Activated naive CD8-positive, alpha-beta T cell treated with anti-CD3 and anti-CD28 coated beads, Interleukin-2, amount 10 ng/mL, durations not matched to agents 7 days and 5 days (primary cell): ENCODE measurements at regions not wholly inside any gene's neighbourhood (a gene's known extent, or its start where the extent isn't known, plus 50 kb on each side); places are given as distances from the start of the nearest gene placed in this dataset.

Experiments
- ATAC-seq: fragments of 150-1000 bp; cut with Tn5 transposase; one replicate; pipeline ENCODE4 v1.10.0; 2021; ENCODE audit warnings: low read depth, moderate library complexity
- POLR2A ChIA-PET: fragments of 350-600 bp; sonication (Branson Sonifier 250); formaldehyde crosslinking; loops from one replicate; lab custom pipeline; 2021; ENCODE audit warnings: antibody characterized with exemption; lab: Charles Lee
- DNase-seq: peaks from one replicate; pipeline ENCODE4 v3.0.0; 2021
- H3K27ac Mint-ChIP-seq: one replicate; pipeline ENCODE4 v1.8.0; 2022; ENCODE audit warnings: mild to moderate bottlenecking, mixed read lengths
- H3K27me3 Mint-ChIP-seq: one replicate; pipeline ENCODE4 v1.8.0; 2022; ENCODE audit warnings: mild to moderate bottlenecking, moderate library complexity, mixed read lengths
- H3K36me3 Mint-ChIP-seq: one replicate; pipeline ENCODE4 v1.8.0; 2021; ENCODE audit warnings: mild to moderate bottlenecking, mixed read lengths
- H3K4me1 Mint-ChIP-seq: one replicate; pipeline ENCODE4 v1.8.0; 2021; ENCODE audit warnings: mixed read lengths
- H3K4me3 Mint-ChIP-seq: one replicate; pipeline ENCODE4 v1.8.0; 2022; ENCODE audit warnings: mild to moderate bottlenecking, moderate library complexity, mixed read lengths
- H3K9me3 Mint-ChIP-seq: one replicate; pipeline ENCODE4 v1.8.0; 2021; ENCODE audit warnings: mixed read lengths

DNA sequence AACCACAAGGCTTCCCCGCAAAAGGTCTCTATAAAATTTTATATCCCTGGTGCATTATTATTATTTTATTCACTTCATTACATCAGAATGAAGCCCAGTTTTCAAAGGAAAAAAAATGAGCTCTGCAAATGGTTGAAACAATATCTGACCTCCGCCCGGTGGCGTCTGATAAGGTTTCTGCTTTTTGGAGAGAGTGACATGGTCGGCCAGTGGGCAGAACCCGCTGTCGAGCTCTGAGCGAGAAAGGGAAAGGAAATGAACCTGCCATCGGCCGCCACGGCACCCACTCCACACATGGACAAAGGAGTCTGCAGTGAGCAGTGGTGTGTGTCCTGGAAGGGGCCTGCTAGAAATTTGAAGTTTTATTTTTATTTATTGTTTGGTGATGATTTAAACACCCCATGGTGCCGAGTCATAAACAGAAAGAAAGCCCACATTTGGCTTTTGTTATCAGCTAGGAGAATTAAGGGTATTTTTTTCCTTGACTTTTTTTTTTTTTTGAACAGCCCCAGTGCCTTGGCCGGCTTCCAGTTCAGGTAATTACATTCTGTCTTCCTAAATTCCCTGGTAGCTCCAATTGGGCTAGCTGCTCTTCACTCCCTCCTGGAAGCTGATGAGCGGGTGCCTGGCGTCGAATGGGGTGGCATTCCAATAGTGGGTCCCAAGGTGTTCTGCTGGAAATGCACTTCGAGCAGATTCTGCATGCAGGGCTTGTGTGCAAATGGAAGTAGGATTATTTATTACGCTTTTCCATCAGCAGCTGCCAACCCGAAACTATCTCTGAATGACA lies 149.4 kb upstream of the MKI67 start:
- no peaks in the 10 kb centered on the region for H3K9me3 Mint-ChIP-seq
- H3K36me3 Mint-ChIP-seq, result no peaks in the 10 kb centered on the region
- peak overlapping the region; percentile 42 for H3K4me3 Mint-ChIP-seq
- DNase-seq, result no peak
- peaks cover 9% of the 10 kb centered on the region for H3K4me1 Mint-ChIP-seq
- H3K27ac Mint-ChIP-seq, result no peak overlapping the region
- peak; percentile 30 for ATAC-seq
- peaks cover 47% of the 10 kb centered on the region for H3K27me3 Mint-ChIP-seq
- POLR2A ChIA-PET, result no interaction called here

- Mint-ChIP-seq H3K27ac (no peak overlapping the region), H3K27me3 (peaks cover 47% of the 10 kb centered on the region), H3K4me1 (peaks cover 9% of the 10 kb centered on the region), H3K4me3 (no peak overlapping the region), H3K9me3 (no peaks in the 10 kb centered on the region), H3K36me3 (no peaks in the 10 kb centered on the region)
- POLR2A ChIA-PET, result no interaction called here
- no peak for ATAC-seq
- DNase-seq, result no peak
These were observed 151.1 kb upstream of the MKI67 start for GRCh38 chr10:128277267-128277840.

DNA sequence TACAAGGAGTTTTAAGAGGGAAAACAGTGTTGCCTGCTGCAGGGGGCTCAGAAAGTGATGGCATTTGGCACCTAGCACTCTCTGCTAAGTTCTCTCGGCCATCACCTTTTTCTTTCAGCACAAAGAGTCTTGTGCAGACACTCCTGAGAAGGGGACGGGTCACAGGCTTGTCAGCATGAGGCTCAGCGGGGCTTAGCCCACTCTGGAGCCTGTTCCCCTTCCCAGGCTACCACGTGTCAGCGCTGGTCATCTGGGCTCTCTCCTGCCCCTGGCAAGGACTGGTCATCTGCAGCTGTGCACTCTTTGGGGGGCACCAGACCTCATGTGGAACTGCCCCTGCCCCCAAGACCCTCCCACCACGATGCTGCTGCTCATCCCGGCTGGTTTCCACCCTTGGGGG lies 152.1 kb upstream of the MKI67 start:
- ATAC-seq (no peak), DNase-seq (no peak)
- Mint-ChIP-seq H3K9me3 (no peaks in the 10 kb centered on the region), H3K27ac (no peak overlapping the region), H3K4me3 (no peak overlapping the region), H3K36me3 (no peaks in the 10 kb centered on the region), H3K27me3 (peaks cover 45% of the 10 kb centered on the region), H3K4me1 (peaks cover 9% of the 10 kb centered on the region)
- POLR2A ChIA-PET, result no interaction called here

DNA sequence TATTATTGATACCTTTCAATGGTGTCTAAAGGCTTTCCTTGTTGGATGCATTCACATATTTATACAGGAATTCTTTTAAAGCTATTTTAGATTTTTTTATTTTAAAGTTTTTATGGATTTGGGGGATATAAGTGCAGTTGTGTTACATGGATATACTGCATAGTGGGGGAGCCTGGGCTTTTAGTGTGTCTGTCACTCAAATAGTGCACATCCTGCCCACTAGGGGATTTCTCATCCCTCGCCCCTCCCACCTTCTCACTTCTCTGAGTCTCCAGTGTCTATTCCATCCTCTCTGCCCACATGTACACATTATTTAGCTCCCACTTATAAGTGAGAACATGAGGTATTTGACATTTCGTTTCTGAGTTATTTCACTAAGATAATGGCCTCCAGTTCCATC lies 154.0 kb upstream of the MKI67 start:
- no peak overlapping the region for H3K4me3 Mint-ChIP-seq
- DNase-seq (no peak), ATAC-seq (no peak)
- H3K36me3 Mint-ChIP-seq, result no peaks in the 10 kb centered on the region
- H3K4me1 Mint-ChIP-seq, result peaks cover 3% of the 10 kb centered on the region
- H3K27ac Mint-ChIP-seq, result no peak overlapping the region
- no peaks in the 10 kb centered on the region for H3K9me3 Mint-ChIP-seq
- POLR2A ChIA-PET, result no interaction called here
- peaks cover 29% of the 10 kb centered on the region for H3K27me3 Mint-ChIP-seq

- Mint-ChIP-seq H3K36me3 (no peaks in the 10 kb centered on the region), H3K27me3 (peaks cover 32% of the 10 kb centered on the region), H3K4me3 (no peak overlapping the region), H3K27ac (no peak overlapping the region), H3K4me1 (peaks cover 1% of the 10 kb centered on the region), H3K9me3 (no peaks in the 10 kb centered on the region)
- POLR2A ChIA-PET, result no interaction called here
- no peak for DNase-seq
- no peak for ATAC-seq
These were observed 155.1 kb upstream of the MKI67 start for GRCh38 chr10:128281343-128281742.

GRCh38 chr10:128281861-128282260 lies 155.6 kb upstream of the MKI67 start:
- no peak for ATAC-seq
- H3K9me3 Mint-ChIP-seq, result no peaks in the 10 kb centered on the region
- DNase-seq, result no peak
- POLR2A ChIA-PET, result no interaction called here
- H3K27ac Mint-ChIP-seq, result no peak overlapping the region
- peaks cover 1% of the 10 kb centered on the region for H3K4me1 Mint-ChIP-seq
- H3K27me3 Mint-ChIP-seq, result peaks cover 30% of the 10 kb centered on the region
- H3K36me3 Mint-ChIP-seq, result no peaks in the 10 kb centered on the region
- no peak overlapping the region for H3K4me3 Mint-ChIP-seq

DNA sequence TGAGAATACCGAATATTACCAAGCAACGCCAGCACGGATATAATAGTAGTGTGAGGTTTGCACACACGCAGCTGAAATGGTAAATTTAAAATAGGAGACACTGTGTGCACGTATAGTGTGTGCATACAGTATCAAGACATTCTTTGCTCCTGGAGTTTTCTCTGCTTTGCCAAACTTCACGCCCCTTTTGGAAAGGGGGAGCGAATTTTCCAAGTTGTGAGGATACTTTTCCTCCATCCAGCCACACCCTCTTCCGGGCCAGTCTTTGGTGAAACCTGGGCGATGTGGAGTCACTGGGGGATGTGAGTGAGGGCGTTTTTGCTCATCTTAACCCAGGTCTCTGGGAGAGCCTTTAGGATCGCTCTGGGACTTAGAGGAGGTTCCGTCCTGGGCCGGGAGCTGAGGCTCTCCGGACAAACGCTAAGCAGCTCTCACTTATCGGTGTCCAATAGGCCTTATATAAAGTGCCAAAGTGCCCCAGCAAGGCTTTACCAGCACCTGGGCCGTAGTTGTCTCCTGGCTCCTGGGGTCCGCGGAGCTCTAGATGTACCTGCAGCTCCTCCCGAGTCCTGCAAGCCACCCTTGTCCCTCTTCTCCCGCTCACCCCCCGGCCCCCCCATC lies 160.0 kb upstream of the MKI67 start:
- no peaks in the 10 kb centered on the region for H3K4me1 Mint-ChIP-seq
- POLR2A ChIA-PET, result no interaction called here
- peaks cover 36% of the 10 kb centered on the region for H3K27me3 Mint-ChIP-seq
- ATAC-seq, result no peak
- no peak overlapping the region for H3K4me3 Mint-ChIP-seq
- H3K27ac Mint-ChIP-seq, result no peak overlapping the region
- no peaks in the 10 kb centered on the region for H3K36me3 Mint-ChIP-seq
- peaks cover 2% of the 10 kb centered on the region for H3K9me3 Mint-ChIP-seq
- no peak for DNase-seq

DNA sequence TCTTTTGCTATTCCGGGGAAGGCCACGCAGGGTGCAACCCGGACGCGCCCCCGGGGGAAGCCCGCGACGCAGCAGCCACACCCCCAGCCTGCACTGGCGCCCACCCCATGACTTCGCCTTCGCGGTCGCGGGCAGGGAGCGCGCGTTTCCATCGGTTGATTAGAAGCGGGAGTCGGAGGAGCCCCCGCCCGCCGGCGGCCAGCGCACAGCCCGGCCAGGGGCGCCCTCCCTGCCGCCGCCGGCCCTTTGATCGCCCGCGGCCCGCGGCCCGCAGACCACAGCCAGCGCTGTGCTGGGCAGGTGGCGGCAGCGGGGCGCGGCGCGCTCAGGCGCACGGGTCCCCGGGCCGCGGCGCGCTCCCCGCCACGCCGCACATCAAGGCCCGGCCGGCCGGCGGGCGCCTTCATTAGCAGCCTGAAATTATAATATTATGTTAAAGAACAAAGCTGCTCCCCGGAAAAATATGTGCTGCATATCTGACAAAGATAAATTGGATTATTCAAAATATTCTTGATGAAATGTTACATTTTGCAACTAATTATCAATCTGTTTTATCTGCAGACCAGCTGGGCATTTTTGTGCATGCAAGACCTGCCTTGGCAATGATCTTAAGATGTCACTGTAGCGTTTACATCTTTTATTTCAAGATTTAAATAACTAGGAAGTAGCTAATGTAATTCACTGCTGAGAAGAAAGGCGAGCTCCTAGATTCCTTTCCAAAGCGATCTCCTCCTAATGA lies 160.7 kb upstream of the MKI67 start:
- POLR2A ChIA-PET, result no interaction called here
- Mint-ChIP-seq H3K27me3 (peaks cover 36% of the 10 kb centered on the region), H3K9me3 (peaks cover 2% of the 10 kb centered on the region), H3K36me3 (no peaks in the 10 kb centered on the region), H3K4me3 (no peak overlapping the region), H3K4me1 (no peaks in the 10 kb centered on the region), H3K27ac (no peak overlapping the region)
- ATAC-seq, result no peak
- no peak for DNase-seq

GRCh38 chr10:128287921-128288320 lies 161.7 kb upstream of the MKI67 start:
- no peak for DNase-seq
- Mint-ChIP-seq H3K9me3 (peaks cover 2% of the 10 kb centered on the region), H3K4me3 (no peak overlapping the region), H3K27ac (no peak overlapping the region), H3K27me3 (peaks cover 36% of the 10 kb centered on the region), H3K4me1 (no peaks in the 10 kb centered on the region), H3K36me3 (no peaks in the 10 kb centered on the region)
- POLR2A ChIA-PET, result no interaction called here
- no peak for ATAC-seq

DNA sequence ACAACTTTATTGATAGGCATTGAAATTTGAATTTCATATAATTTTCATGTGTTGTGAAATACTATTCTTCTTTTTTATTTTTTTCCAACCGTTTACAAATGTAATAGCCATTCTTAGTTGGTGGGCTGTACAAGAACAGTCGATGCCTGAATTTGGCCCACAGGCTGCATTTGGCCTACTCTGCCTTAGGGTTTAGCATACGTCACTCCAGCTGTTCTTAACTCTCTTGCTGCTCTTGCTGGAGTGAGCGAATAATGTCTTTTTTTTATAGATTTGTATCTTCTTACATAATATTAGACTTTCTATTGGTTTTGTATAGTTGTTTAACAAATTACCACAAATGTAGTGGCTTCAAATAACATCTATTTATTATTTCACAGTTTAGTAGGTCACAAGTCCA lies 163.4 kb upstream of the MKI67 start:
- Mint-ChIP-seq H3K36me3 (no peaks in the 10 kb centered on the region), H3K4me1 (peaks cover 2% of the 10 kb centered on the region), H3K4me3 (no peak overlapping the region), H3K27me3 (peaks cover 36% of the 10 kb centered on the region), H3K27ac (no peak overlapping the region), H3K9me3 (peaks cover 2% of the 10 kb centered on the region)
- no peak for DNase-seq
- ATAC-seq, result no peak
- POLR2A ChIA-PET, result no interaction called here

- H3K9me3 Mint-ChIP-seq, result peaks cover 2% of the 10 kb centered on the region
- POLR2A ChIA-PET, result no interaction called here
- H3K4me1 Mint-ChIP-seq, result peaks cover 2% of the 10 kb centered on the region
- no peaks in the 10 kb centered on the region for H3K27me3 Mint-ChIP-seq
- H3K36me3 Mint-ChIP-seq, result no peaks in the 10 kb centered on the region
- DNase-seq (no peak), ATAC-seq (no peak)
- H3K27ac Mint-ChIP-seq, result no peak overlapping the region
- no peak overlapping the region for H3K4me3 Mint-ChIP-seq
These were observed 168.8 kb upstream of the MKI67 start for GRCh38 chr10:128295003-128295402.

DNA sequence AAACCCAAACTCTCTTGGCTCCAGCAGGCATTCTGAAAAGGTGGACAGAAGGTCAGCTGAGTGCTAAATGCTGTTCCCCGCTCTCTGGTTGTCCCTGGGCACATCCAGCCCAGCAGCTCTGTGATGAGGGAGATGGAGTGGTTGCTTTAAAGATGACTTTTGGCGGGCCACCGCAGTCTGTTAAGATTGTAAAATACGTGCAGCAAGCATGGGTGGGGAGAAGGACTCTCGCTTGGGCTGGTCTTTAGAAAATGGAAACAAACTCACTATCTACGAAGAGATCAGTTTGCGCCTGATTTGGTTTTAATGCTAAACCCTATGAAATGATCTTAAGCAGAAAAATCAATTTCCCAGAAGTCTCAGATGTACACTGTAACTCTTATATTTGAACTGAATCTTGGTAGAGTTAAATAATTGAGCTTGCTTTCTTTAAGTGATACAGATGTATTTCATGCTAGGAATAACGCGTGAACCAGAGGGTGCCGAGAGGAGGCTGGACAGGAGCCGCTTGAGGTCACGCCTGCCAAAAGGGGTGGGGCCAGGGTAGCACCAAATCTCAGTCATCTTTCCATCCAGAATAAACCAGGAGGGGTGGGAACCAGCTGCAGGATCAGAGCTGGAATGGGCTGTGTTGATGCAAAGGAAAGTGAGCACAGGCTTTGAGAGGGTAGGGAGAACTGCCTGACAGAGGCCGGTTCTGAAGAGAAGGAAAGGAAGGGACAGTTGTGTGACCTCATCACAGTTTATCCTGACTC lies 170.2 kb upstream of the MKI67 start:
- POLR2A ChIA-PET, result no interaction called here
- Mint-ChIP-seq H3K4me3 (no peak overlapping the region), H3K36me3 (no peaks in the 10 kb centered on the region), H3K9me3 (no peaks in the 10 kb centered on the region), H3K27me3 (no peaks in the 10 kb centered on the region), H3K27ac (no peak overlapping the region), H3K4me1 (peaks cover 2% of the 10 kb centered on the region)
- DNase-seq (no peak), ATAC-seq (no peak)

DNA sequence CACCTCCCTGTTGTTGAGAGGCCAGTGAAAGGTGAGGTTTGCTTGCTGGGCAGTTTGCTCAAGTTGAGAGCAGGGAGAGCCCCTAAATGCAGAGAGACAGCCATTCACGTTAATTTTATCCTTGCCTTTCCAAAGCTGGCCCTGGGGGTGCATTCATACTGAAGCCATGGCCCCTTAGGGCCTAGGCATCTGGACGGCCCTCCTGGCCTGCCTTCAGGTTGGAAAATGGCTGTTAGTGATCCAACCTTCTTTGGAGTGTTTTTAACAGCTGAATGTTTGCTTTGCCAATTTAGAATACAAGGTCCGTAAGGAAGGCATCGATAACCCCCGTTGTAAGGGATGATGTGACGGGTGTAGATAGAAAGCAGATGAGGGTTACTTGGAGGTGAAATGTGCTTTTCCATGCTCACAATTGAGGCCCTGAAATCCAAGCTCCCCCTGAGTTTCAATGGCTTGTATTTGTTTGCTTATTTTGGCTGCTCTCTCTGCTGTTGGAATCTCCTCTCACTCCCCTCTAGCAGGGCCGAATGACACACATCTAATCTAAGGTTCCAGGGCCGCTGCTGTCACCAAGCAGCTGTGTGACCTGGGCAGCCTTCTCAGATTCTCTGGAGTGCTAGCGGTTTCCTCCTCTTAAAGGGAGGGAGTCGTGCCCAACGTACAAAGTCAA lies 171.6 kb upstream of the MKI67 start:
- Mint-ChIP-seq H3K9me3 (no peaks in the 10 kb centered on the region), H3K27ac (no peak overlapping the region), H3K4me1 (peaks cover 2% of the 10 kb centered on the region), H3K36me3 (no peaks in the 10 kb centered on the region), H3K4me3 (no peak overlapping the region), H3K27me3 (no peaks in the 10 kb centered on the region)
- DNase-seq (no peak), ATAC-seq (no peak)
- POLR2A ChIA-PET, result no interaction called here
